AG10803 (cell line): ENCODE measurements at regions not wholly inside any gene's neighbourhood (a gene's known extent, or its start where the extent isn't known, plus 50 kb on each side); places are given as distances from the start of the nearest gene placed in this dataset.
"Not testable (repeated sequence)": the region's sequence is repeated elsewhere in the genome, so short reads cannot be mapped to it uniquely, and the experiment has no call there.

Experiments
- DNase-seq: peaks from one replicate; pipeline ENCODE4 v3.0.0; 2010; ENCODE audit warnings: low read depth
- H3K4me3 ChIP-seq: 2 replicates; pipeline ENCODE4 v1.5.1; 2011; ENCODE audit warnings: mild to moderate bottlenecking, low read length, control low read depth
- TF ChIP-seq, protein P1 (sequence below): conservative IDR thresholded peaks from 2 replicates; pipeline ENCODE4 v1.5.1; 2011; ENCODE audit warnings: mild to moderate bottlenecking, low read length, control low read depth, inconsistent platforms

DNA sequence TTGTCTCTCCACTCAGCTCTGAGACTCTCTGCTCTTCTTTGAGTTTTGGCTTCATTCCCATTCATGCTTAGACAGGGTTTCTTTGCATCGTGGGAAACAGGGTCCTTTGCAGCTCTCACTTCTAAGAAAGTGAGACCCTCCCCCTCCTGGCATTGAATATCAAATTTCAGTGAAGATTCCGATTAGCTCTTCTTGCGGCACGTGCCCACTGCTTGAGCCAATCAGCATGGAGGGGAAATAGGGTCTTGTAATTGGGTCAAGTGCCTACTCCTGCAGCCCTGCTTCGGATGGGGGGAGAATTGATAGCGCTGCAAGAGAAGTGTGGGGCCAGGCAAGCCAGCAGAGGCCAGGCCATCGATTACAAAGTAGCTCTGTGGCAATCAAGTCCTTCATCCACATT, 69.6 kb downstream of the TFAP2C start:
- TF ChIP-seq, protein P1, sequence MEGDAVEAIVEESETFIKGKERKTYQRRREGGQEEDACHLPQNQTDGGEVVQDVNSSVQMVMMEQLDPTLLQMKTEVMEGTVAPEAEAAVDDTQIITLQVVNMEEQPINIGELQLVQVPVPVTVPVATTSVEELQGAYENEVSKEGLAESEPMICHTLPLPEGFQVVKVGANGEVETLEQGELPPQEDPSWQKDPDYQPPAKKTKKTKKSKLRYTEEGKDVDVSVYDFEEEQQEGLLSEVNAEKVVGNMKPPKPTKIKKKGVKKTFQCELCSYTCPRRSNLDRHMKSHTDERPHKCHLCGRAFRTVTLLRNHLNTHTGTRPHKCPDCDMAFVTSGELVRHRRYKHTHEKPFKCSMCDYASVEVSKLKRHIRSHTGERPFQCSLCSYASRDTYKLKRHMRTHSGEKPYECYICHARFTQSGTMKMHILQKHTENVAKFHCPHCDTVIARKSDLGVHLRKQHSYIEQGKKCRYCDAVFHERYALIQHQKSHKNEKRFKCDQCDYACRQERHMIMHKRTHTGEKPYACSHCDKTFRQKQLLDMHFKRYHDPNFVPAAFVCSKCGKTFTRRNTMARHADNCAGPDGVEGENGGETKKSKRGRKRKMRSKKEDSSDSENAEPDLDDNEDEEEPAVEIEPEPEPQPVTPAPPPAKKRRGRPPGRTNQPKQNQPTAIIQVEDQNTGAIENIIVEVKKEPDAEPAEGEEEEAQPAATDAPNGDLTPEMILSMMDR, result no peak
- no peak for DNase-seq
- H3K4me3 ChIP-seq, result no peak overlapping the region

DNA sequence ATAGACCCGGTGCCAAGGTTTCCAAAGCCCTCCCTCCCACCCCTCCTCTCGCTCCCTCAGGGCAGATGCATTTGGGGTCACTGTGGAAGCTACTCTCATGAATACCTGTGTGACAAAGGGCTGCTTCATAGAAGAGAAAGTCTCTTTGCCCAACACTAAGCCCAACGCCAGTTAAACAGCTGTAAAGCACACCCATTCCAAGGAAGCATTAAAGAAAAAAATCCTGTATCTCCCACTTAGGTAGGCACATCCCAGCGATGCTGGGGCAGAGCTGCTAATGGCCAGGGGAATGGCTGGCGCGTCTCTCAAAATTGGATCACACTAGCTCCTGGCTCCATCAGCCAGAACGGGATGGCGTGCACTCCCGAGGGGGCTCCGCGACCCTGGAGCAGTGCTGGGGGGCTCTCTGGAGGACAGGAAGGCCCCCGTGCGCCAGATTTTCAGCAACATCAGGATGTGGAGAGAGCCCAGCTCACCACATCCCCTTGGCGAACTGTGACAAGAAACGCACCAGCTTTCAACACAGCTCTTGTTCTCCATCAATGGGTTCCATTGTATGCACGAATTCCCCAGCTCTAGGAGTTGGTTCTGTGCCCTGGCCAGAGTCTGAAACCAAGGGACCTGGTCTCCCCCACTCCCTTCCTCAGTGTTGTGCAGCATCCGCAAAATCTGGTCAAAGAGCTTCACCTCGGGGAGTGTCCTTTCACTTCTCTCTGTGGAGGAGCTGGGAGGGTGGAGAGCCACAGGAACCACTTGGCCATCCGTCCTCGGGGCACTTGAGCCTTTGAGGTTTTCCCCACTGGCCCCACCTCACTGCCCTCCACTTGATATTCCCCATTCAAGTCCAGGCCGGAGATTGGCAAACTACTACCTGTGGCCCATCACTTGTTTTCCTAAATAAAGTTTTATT, 74.1 kb downstream of the TFAP2C start:
- no peak for DNase-seq
- TF ChIP-seq, protein P1, result no peak
- no peak overlapping the region for H3K4me3 ChIP-seq

DNA sequence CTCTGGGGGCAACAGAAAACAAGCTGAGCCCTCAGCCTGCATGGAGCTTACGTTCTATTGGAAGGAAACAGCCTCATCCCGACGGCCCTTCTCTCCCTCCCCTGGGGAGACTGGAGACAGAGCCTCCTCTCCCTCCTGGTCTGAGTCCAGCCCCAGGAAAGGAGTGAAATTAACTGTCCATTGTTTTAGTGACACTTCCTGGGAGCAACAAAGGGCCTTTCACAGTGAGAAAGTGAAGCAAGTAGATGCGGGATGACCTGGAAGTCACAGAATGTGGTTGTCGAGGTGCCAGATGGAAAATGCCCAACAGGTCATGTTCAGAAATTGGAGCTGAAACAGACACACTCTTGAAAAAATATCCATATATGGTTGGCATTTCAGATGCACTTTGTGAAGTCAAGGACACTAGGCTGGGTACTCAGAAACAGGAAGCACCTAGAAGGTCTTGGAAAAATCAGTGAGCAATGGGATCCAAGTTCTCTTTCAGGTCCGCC, 77.8 kb downstream of the TFAP2C start:
- H3K4me3 ChIP-seq, result no peak overlapping the region
- TF ChIP-seq, protein P1, result no peak

DNA sequence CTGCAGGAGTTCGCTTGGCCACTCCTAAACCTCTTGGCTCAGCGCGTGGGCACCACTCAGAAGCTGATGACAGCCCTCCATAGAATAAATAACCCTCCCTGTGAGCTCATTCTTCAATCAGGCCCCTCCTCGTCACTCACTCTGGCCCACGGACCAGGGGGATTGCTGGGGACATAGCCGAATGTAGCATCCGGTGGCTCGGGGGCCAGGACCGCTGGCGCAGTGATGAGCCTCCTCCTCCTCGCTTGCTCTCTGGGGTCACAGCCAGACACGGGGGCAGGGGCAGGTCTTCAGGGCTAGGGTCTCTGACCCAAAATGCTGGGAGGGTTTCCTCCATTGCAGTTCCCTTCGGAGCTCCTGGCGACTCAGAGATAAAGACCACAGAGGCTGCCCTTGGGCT, 79.9 kb downstream of the TFAP2C start:
- H3K4me3 ChIP-seq, result no peak overlapping the region
- DNase-seq, result no peak
- TF ChIP-seq, protein P1, result no peak

More for the DNA sequence above, 77.8 kb downstream of the TFAP2C start:
- no peak for DNase-seq

DNA sequence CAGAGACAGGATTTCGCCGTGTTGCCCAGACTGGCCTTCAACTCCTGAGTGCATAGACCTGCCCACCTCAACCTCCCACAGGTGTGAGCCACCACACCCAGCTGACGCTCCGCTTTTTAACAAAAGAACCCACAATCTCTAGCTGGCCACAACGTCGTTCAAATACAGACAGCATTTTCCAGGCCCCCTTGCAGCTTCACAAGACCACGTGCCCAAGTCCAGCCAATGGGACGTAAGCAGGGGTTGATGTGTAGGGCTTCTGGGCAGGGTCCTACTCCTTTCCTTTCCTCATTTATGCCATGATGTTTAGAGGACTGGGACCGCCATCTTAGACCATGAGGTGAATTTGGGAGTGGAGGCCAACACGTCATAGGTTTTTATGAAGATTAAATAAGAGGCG, 81.0 kb downstream of the TFAP2C start:
- no peak for DNase-seq
- TF ChIP-seq, protein P1, result no peak
- no peak overlapping the region for H3K4me3 ChIP-seq

DNA sequence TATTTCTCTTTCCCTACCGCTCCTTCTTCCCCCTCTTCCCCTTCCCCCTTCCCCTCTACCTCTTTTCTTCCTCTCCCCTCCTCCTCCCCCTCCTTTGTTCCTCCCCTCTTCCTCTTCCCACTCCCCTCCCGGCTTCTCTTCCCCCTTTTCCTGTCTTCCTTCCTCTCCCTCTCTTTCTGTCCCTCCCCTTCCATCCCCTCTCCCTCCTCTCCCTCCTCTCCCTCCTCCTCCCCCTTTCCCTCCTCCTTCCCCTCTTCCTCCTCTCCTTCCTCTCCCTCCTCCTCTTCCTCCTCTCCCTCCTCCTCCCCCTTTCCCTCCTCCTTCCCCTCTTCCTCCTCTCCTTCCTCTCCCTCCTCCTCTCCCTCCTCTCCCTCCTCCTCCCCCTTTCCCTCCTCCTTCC, 81.5 kb downstream of the TFAP2C start:
- DNase-seq, H3K4me3 ChIP-seq: not testable (repeated sequence)

DNA sequence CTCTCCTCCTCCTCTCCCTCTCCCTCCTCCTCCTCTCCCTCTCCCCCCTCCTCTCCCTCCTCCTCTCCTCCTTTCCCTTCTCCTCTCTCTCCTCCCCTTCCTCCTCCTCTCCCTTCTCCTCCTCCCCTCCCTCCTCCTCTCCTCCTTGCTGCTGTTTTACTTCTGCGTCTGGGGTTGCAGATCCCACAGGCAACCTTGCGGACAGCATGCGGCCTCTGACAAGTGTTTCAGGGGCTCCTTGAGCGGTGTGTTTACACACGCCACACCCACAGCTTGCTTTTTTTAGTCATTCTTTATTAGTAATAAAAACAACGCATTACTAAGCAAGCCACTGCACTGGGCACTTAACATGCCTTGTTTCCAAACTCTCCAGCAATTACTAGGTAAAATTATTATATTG, 81.9 kb downstream of the TFAP2C start:
- no peak for DNase-seq
- no peak overlapping the region for H3K4me3 ChIP-seq
- TF ChIP-seq, protein P1, result no peak
